ENCODE measurements at regions not wholly inside any gene's neighbourhood (a gene's known extent, or its start where the extent isn't known, plus 50 kb on each side); places are given as distances from the start of the nearest gene placed in this dataset.

DNA sequence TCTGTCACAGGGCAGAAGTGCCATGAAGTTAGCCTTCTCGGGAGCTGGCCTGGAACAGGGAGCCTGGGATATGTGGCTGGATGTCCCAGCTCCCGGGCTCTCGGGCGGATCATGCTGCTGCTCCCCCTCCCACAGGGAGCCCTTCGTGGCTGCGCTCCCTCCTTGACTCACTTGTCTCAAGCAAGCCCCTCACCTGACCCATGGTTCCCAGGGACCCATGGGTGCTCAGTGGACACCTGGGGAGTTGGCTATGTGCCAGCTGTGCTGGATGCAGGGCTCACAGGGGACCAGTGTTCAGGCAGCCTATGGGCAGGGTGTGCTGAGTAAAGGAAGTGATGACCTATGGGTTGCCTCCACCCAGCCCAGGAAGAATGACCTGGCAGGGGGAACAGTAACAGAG is 213.1 kb upstream of the SGCG start:
- no peak overlapping the region for H3K27ac ChIP-seq
- H3K27me3 ChIP-seq, result no peaks in the 10 kb centered on the region
- no peak overlapping the region for H3K4me3 ChIP-seq
- TF ChIP-seq CTCF (IDR thresholded peaks at IDR 0.05) (no peak), POLR2A (IDR thresholded peaks at IDR 0.05) (no peak)
- intact Hi-C loops (cut with DNase I; ENCODE audit: low total_unique reads), result no loop called here
- H3K4me1 ChIP-seq, result no peaks in the 10 kb centered on the region
- no peaks in the 10 kb centered on the region for H3K9me3 ChIP-seq
- no peaks in the 10 kb centered on the region for H3K36me3 ChIP-seq (ENCODE audit: low read depth, missing control alignments)
- WGBS, 2 donors, result 76% methylated on average over 6 of the region's 6 CpGs; no CpG with 5 or more reads in 1 of the 2 donors
- DNase-seq, result no peak

DNA sequence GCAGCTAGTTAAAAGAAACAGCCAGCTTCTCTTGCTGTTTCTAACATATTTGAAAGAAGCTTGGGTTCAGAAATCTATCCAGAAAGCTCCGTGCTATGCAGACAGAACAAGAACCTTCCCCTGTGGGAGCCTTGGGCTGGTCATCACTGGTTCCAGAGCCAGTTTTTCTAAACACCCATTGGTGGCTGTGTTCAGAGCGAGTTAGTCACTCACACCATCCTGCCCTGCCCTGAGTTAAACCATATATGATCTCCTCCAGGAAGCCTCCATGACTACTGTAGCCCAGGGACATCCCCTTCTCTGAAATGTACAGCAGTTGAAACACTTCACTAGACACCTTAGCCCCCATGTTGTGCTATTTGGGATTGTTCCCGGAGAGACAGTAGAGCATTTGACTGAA is 200.8 kb upstream of the SGCG start:
- WGBS, 2 donors, result 74 to 92% methylated on average over 3 of the region's 3 CpGs
- TF ChIP-seq CTCF (IDR thresholded peaks at IDR 0.05) (no peak), POLR2A (IDR thresholded peaks at IDR 0.05) (no peak)

DNA sequence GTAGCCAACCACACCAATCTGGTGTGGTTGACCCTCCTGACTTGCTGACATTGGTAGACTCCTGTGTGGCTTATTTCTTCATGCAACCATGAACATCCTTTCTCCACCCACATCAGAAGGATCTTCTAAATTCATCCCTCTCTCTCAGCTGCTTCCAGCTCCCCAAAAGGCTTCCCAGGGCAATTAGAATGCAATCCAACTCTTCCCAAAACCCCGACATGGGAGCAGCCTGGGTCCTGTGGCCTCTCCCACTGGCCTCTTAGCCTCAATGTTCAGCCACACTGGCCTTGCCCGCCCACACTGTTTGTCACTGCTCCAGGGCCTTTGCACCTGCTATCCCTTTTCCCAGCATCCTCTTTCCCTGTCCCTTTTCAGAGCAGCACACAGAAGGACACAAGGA is 199.8 kb upstream of the SGCG start:
- intact Hi-C loops (cut with DNase I; ENCODE audit: low total_unique reads), result no loop called here
- H3K36me3 ChIP-seq (ENCODE audit: low read depth, missing control alignments), result no peaks in the 10 kb centered on the region
- no peaks in the 10 kb centered on the region for H3K4me1 ChIP-seq
- TF ChIP-seq CTCF (IDR thresholded peaks at IDR 0.05) (no peak), POLR2A (IDR thresholded peaks at IDR 0.05) (no peak)
- no peaks in the 10 kb centered on the region for H3K9me3 ChIP-seq
- H3K27ac ChIP-seq, result no peak overlapping the region
- no peak overlapping the region for H3K4me3 ChIP-seq
- 93 to 94% methylated on average over 2 of the region's 2 CpGs for WGBS, 2 donors
- DNase-seq, result no peak
- no peaks in the 10 kb centered on the region for H3K27me3 ChIP-seq

More for the DNA sequence above, 200.8 kb upstream of the SGCG start:
- Histone ChIP-seq H3K4me3 (no peak overlapping the region), H3K36me3 (ENCODE audit: low read depth, missing control alignments) (no peaks in the 10 kb centered on the region), H3K9me3 (no peaks in the 10 kb centered on the region), H3K27ac (no peak overlapping the region), H3K4me1 (no peaks in the 10 kb centered on the region), H3K27me3 (no peaks in the 10 kb centered on the region)
- intact Hi-C loops (cut with DNase I; ENCODE audit: low total_unique reads), result no loop called here
- no peak for DNase-seq

DNA sequence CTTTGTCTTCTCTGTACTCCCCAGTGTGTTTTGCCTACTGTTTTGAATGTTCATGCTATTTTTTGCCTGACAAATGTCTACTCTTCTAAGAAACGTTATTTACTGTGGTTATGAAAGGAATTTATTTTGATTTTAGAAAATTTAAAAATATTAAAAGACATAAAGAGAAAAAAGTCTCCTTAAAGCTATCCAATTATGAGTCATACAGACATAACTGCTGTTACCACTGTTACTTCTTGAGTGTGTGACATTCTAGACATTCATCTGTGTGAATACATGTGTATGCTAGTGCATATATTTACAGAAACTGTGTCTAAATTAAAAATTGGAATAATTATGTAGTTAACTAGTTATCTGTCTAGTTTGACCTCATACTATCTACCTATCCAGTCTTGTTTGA is 187.6 kb upstream of the SGCG start:
- intact Hi-C loops (cut with DNase I; ENCODE audit: low total_unique reads), result no loop called here

More for the DNA sequence above, 187.6 kb upstream of the SGCG start:
- Histone ChIP-seq H3K36me3 (ENCODE audit: low read depth, missing control alignments) (no peaks in the 10 kb centered on the region), H3K9me3 (no peaks in the 10 kb centered on the region), H3K27me3 (no peaks in the 10 kb centered on the region), H3K4me3 (no peak overlapping the region), H3K4me1 (no peaks in the 10 kb centered on the region), H3K27ac (no peak overlapping the region)
- DNase-seq, result no peak
- TF ChIP-seq POLR2A (IDR thresholded peaks at IDR 0.05) (no peak), CTCF (IDR thresholded peaks at IDR 0.05) (no peak)
- 28 to 32% methylated on average over 1 of the region's 1 CpG for WGBS, 2 donors

Data from testis (tissue), 2 donors.